ENCODE measurements at regions not wholly inside any gene's neighbourhood (a gene's known extent, or its start where the extent isn't known, plus 50 kb on each side); places are given as distances from the start of the nearest gene placed in this dataset.

- TF ChIP-seq POLR2AphosphoS5 (IDR thresholded peaks at IDR 0.05; ENCODE audit: low read depth, low read length) (no peak), TAF1 (IDR thresholded peaks at IDR 0.05; ENCODE audit: borderline replicate concordance, insufficient read depth, low read length) (no peak), REST (IDR thresholded peaks at IDR 0.05; ENCODE audit: insufficient read depth in 1 of 2, low read depth in 2 of 2, low read length in 2 of 2) (no peak), SIN3A (IDR thresholded peaks at IDR 0.05; ENCODE audit: borderline replicate concordance, insufficient read depth, low read length) (no peak), FOXP2 (optimal IDR thresholded peaks at IDR 0.05; ENCODE audit: borderline replicate concordance, extremely low read depth, extremely low read length, insufficient read depth) (no peak)
Measured at GRCh38 chr4:59553063-59553720, 1646.9 kb upstream of the ADGRL3 start.

GRCh38 chr4:59553721-59554091, 1646.4 kb upstream of the ADGRL3 start:
- no peak for TF ChIP-seq POLR2AphosphoS5 (IDR thresholded peaks at IDR 0.05; ENCODE audit: low read depth, low read length)
- TF ChIP-seq SIN3A (IDR thresholded peaks at IDR 0.05; ENCODE audit: borderline replicate concordance, insufficient read depth, low read length) = no peak
- TF ChIP-seq FOXP2 (optimal IDR thresholded peaks at IDR 0.05; ENCODE audit: borderline replicate concordance, extremely low read depth, extremely low read length, insufficient read depth) = no peak
- no peak for TF ChIP-seq REST (IDR thresholded peaks at IDR 0.05; ENCODE audit: insufficient read depth in 1 of 2, low read depth in 2 of 2, low read length in 2 of 2)
- no peak for TF ChIP-seq TAF1 (IDR thresholded peaks at IDR 0.05; ENCODE audit: borderline replicate concordance, insufficient read depth, low read length)

GRCh38 chr4:59565836-59566235, 1634.3 kb upstream of the ADGRL3 start:
- TF ChIP-seq REST (IDR thresholded peaks at IDR 0.05; ENCODE audit: insufficient read depth in 1 of 2, low read depth in 2 of 2, low read length in 2 of 2) = no peak
- TF ChIP-seq POLR2AphosphoS5 (IDR thresholded peaks at IDR 0.05; ENCODE audit: low read depth, low read length) = no peak
- TF ChIP-seq SIN3A (IDR thresholded peaks at IDR 0.05; ENCODE audit: borderline replicate concordance, insufficient read depth, low read length) = no peak
- TF ChIP-seq TAF1 (IDR thresholded peaks at IDR 0.05; ENCODE audit: borderline replicate concordance, insufficient read depth, low read length) = no peak
- TF ChIP-seq FOXP2 (optimal IDR thresholded peaks at IDR 0.05; ENCODE audit: borderline replicate concordance, extremely low read depth, extremely low read length, insufficient read depth) = no peak

DNA sequence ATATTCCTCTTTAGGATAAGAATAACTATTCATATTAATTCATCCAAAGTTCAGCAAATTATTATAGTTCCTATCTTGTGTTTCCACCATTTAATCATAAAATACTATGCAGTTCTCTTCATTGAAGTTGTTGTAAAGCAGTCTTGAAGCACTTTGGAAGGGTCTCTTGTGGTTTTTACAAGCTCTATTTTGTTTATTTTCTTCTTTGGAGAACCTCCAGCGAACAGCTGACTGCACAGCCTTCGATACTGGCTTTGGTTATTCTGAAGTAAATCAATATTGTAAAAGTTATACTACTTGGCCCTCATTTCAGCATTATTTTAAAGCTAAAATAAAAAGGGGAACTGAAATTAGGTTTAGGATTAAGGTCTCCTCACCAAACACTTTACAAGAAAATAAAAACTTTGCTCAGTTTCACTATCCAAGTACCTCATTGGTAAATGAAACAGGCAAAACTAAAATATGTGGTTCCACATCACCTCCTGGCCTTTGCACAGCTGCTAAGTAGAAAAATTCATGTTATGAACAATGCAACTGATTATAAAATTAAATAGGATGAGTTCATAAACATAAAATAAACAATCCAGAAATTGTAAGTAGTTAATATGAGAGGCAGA, 1629.2 kb upstream of the ADGRL3 start:
- no peak for TF ChIP-seq POLR2AphosphoS5 (IDR thresholded peaks at IDR 0.05; ENCODE audit: low read depth, low read length)
- no peak for TF ChIP-seq FOXP2 (optimal IDR thresholded peaks at IDR 0.05; ENCODE audit: borderline replicate concordance, extremely low read depth, extremely low read length, insufficient read depth)
- TF ChIP-seq REST (IDR thresholded peaks at IDR 0.05; ENCODE audit: insufficient read depth in 1 of 2, low read depth in 2 of 2, low read length in 2 of 2) = no peak
- no peak for TF ChIP-seq SIN3A (IDR thresholded peaks at IDR 0.05; ENCODE audit: borderline replicate concordance, insufficient read depth, low read length)
- TF ChIP-seq TAF1 (IDR thresholded peaks at IDR 0.05; ENCODE audit: borderline replicate concordance, insufficient read depth, low read length) = no peak

Data from PFSK-1 (cell line).